Activated naive CD8-positive, alpha-beta T cell treated with anti-CD3 and anti-CD28 coated beads, Interleukin-2, amount 10 ng/mL, durations not matched to agents 7 days and 5 days (primary cell): ENCODE measurements at regions not wholly inside any gene's neighbourhood (a gene's known extent, or its start where the extent isn't known, plus 50 kb on each side); places are given as distances from the start of the nearest gene placed in this dataset.
"Not testable (repeated sequence)": the region's sequence is repeated elsewhere in the genome, so short reads cannot be mapped to it uniquely, and the experiment has no call there.

Experiments used
- ATAC-seq: fragments of 150-1000 bp; cut with Tn5 transposase; one replicate; pipeline ENCODE4 v1.10.0; 2021; ENCODE audit warnings: low read depth, moderate library complexity
- POLR2A ChIA-PET: fragments of 350-600 bp; sonication (Branson Sonifier 250); formaldehyde crosslinking; loops from one replicate; lab custom pipeline; 2021; ENCODE audit warnings: antibody characterized with exemption; lab: Charles Lee
- DNase-seq: peaks from one replicate; pipeline ENCODE4 v3.0.0; 2021
- H3K27ac Mint-ChIP-seq: one replicate; pipeline ENCODE4 v1.8.0; 2022; ENCODE audit warnings: mild to moderate bottlenecking, mixed read lengths
- H3K27me3 Mint-ChIP-seq: one replicate; pipeline ENCODE4 v1.8.0; 2022; ENCODE audit warnings: mild to moderate bottlenecking, moderate library complexity, mixed read lengths
- H3K36me3 Mint-ChIP-seq: one replicate; pipeline ENCODE4 v1.8.0; 2021; ENCODE audit warnings: mild to moderate bottlenecking, mixed read lengths
- H3K4me1 Mint-ChIP-seq: one replicate; pipeline ENCODE4 v1.8.0; 2021; ENCODE audit warnings: mixed read lengths
- H3K4me3 Mint-ChIP-seq: one replicate; pipeline ENCODE4 v1.8.0; 2022; ENCODE audit warnings: mild to moderate bottlenecking, moderate library complexity, mixed read lengths
- H3K9me3 Mint-ChIP-seq: one replicate; pipeline ENCODE4 v1.8.0; 2021; ENCODE audit warnings: mixed read lengths

- no peak overlapping the region for H3K4me3 Mint-ChIP-seq
- no peak overlapping the region for H3K27ac Mint-ChIP-seq
These were observed 1054.7 kb upstream of the TMPRSS15 start for GRCh38 chr21:19458295-19458694.

GRCh38 chr21:19461481-19462205 is 1058.1 kb upstream of the TMPRSS15 start:
- Mint-ChIP-seq H3K27me3 (no peaks in the 10 kb centered on the region), H3K9me3 (peaks cover 8% of the 10 kb centered on the region), H3K27ac (no peak overlapping the region), H3K4me3 (no peak overlapping the region), H3K36me3 (no peaks in the 10 kb centered on the region), H3K4me1 (no peaks in the 10 kb centered on the region)
- POLR2A ChIA-PET, result no interaction called here
- ATAC-seq (no peak), DNase-seq (no peak)

More at GRCh38 chr21:19458295-19458694, 1054.7 kb upstream of the TMPRSS15 start:
- Mint-ChIP-seq H3K27me3 (no peaks in the 10 kb centered on the region), H3K4me1 (no peaks in the 10 kb centered on the region), H3K36me3 (no peaks in the 10 kb centered on the region), H3K9me3 (peaks cover 11% of the 10 kb centered on the region)
- DNase-seq (no peak), ATAC-seq (no peak)
- POLR2A ChIA-PET, result no interaction called here

GRCh38 chr21:19463966-19464365 is 1060.4 kb upstream of the TMPRSS15 start:
- Mint-ChIP-seq H3K9me3 (peaks cover 3% of the 10 kb centered on the region), H3K36me3 (no peaks in the 10 kb centered on the region), H3K4me3 (no peak overlapping the region), H3K4me1 (no peaks in the 10 kb centered on the region), H3K27ac (no peak overlapping the region), H3K27me3 (no peaks in the 10 kb centered on the region)
- DNase-seq (no peak), ATAC-seq (no peak)
- POLR2A ChIA-PET, result no interaction called here

- no peaks in the 10 kb centered on the region for H3K27me3 Mint-ChIP-seq
- no peaks in the 10 kb centered on the region for H3K36me3 Mint-ChIP-seq
- DNase-seq (no peak), ATAC-seq (no peak)
- H3K4me3 Mint-ChIP-seq, result no peak overlapping the region
- no peak overlapping the region for H3K27ac Mint-ChIP-seq
- H3K9me3 Mint-ChIP-seq, result no peaks in the 10 kb centered on the region
- no peaks in the 10 kb centered on the region for H3K4me1 Mint-ChIP-seq
- POLR2A ChIA-PET, result no interaction called here
These were observed 1065.6 kb upstream of the TMPRSS15 start for GRCh38 chr21:19468991-19469715.

- H3K36me3 Mint-ChIP-seq, result no peaks in the 10 kb centered on the region
- ATAC-seq, result no peak
- no peak for DNase-seq
- H3K27me3 Mint-ChIP-seq, result no peaks in the 10 kb centered on the region
- POLR2A ChIA-PET, result no interaction called here
- H3K27ac Mint-ChIP-seq, result no peak overlapping the region
- no peaks in the 10 kb centered on the region for H3K4me1 Mint-ChIP-seq
- H3K4me3 Mint-ChIP-seq, result no peak overlapping the region
- H3K9me3 Mint-ChIP-seq, result peaks cover 3% of the 10 kb centered on the region
These were observed 1071.9 kb upstream of the TMPRSS15 start for GRCh38 chr21:19475525-19475924.

- H3K27me3 Mint-ChIP-seq, result no peaks in the 10 kb centered on the region
- H3K36me3 Mint-ChIP-seq, result no peaks in the 10 kb centered on the region
- H3K4me1 Mint-ChIP-seq, result peaks cover 1% of the 10 kb centered on the region
- ATAC-seq (no peak), DNase-seq (no peak)
- H3K27ac Mint-ChIP-seq, result no peak overlapping the region
- no peak overlapping the region for H3K4me3 Mint-ChIP-seq
- H3K9me3 Mint-ChIP-seq, result peaks cover 1% of the 10 kb centered on the region
- POLR2A ChIA-PET, result no interaction called here
These were observed 1086.3 kb upstream of the TMPRSS15 start for GRCh38 chr21:19489930-19490329.

- POLR2A ChIA-PET, result no interaction called here
- H3K36me3 Mint-ChIP-seq, result no peaks in the 10 kb centered on the region
- no peak for ATAC-seq
- H3K4me3 Mint-ChIP-seq, result no peak overlapping the region
- no peak for DNase-seq
- peaks cover 1% of the 10 kb centered on the region for H3K9me3 Mint-ChIP-seq
- peaks cover 1% of the 10 kb centered on the region for H3K4me1 Mint-ChIP-seq
- H3K27me3 Mint-ChIP-seq, result no peaks in the 10 kb centered on the region
- H3K27ac Mint-ChIP-seq, result no peak overlapping the region
These were observed 1086.9 kb upstream of the TMPRSS15 start for GRCh38 chr21:19490481-19490880.

- POLR2A ChIA-PET, H3K27ac Mint-ChIP-seq, H3K27me3 Mint-ChIP-seq, H3K4me3 Mint-ChIP-seq, H3K36me3 Mint-ChIP-seq, ATAC-seq, H3K9me3 Mint-ChIP-seq, H3K4me1 Mint-ChIP-seq, DNase-seq: not testable (repeated sequence)
These were observed 1090.1 kb upstream of the TMPRSS15 start for GRCh38 chr21:19493437-19494241.

GRCh38 chr21:19501115-19501514 is 1097.5 kb upstream of the TMPRSS15 start:
- Mint-ChIP-seq H3K27me3 (no peaks in the 10 kb centered on the region), H3K9me3 (peaks cover 2% of the 10 kb centered on the region), H3K4me3 (no peak overlapping the region), H3K27ac (no peak overlapping the region), H3K4me1 (no peaks in the 10 kb centered on the region), H3K36me3 (no peaks in the 10 kb centered on the region)
- no peak for ATAC-seq
- DNase-seq, result no peak
- POLR2A ChIA-PET, result no interaction called here

- H3K4me1 Mint-ChIP-seq, result no peaks in the 10 kb centered on the region
- H3K36me3 Mint-ChIP-seq, result no peaks in the 10 kb centered on the region
- POLR2A ChIA-PET, result no interaction called here
- no peak overlapping the region for H3K4me3 Mint-ChIP-seq
- DNase-seq, result no peak
- no peaks in the 10 kb centered on the region for H3K27me3 Mint-ChIP-seq
- H3K27ac Mint-ChIP-seq, result no peak overlapping the region
- no peak for ATAC-seq
- peaks cover 6% of the 10 kb centered on the region for H3K9me3 Mint-ChIP-seq
These were observed 1104.2 kb upstream of the TMPRSS15 start for GRCh38 chr21:19507682-19508260.

GRCh38 chr21:19508442-19508841 is 1104.9 kb upstream of the TMPRSS15 start:
- H3K4me1 Mint-ChIP-seq, result no peaks in the 10 kb centered on the region
- no peaks in the 10 kb centered on the region for H3K36me3 Mint-ChIP-seq
- no peak overlapping the region for H3K4me3 Mint-ChIP-seq
- H3K27ac Mint-ChIP-seq, result no peak overlapping the region
- ATAC-seq (no peak), DNase-seq (no peak)
- POLR2A ChIA-PET, result no interaction called here
- H3K9me3 Mint-ChIP-seq, result peaks cover 6% of the 10 kb centered on the region
- no peaks in the 10 kb centered on the region for H3K27me3 Mint-ChIP-seq

GRCh38 chr21:19508844-19509243 is 1105.3 kb upstream of the TMPRSS15 start:
- Mint-ChIP-seq H3K27me3 (no peaks in the 10 kb centered on the region), H3K9me3 (peaks cover 6% of the 10 kb centered on the region), H3K4me1 (no peaks in the 10 kb centered on the region), H3K36me3 (no peaks in the 10 kb centered on the region), H3K27ac (no peak overlapping the region), H3K4me3 (no peak overlapping the region)
- POLR2A ChIA-PET, result no interaction called here
- ATAC-seq (no peak), DNase-seq (no peak)

- DNase-seq (no peak), ATAC-seq (no peak)
- Mint-ChIP-seq H3K4me1 (no peaks in the 10 kb centered on the region), H3K36me3 (no peaks in the 10 kb centered on the region), H3K27me3 (no peaks in the 10 kb centered on the region), H3K27ac (no peak overlapping the region), H3K4me3 (no peak overlapping the region), H3K9me3 (peaks cover 9% of the 10 kb centered on the region)
- POLR2A ChIA-PET, result no interaction called here
These were observed 1106.5 kb upstream of the TMPRSS15 start for GRCh38 chr21:19510057-19510456.
